T47D (cell line): ENCODE measurements at regions not wholly inside any gene's neighbourhood (a gene's known extent, or its start where the extent isn't known, plus 50 kb on each side); places are given as distances from the start of the nearest gene placed in this dataset.
"Not testable (repeated sequence)": the region's sequence is repeated elsewhere in the genome, so short reads cannot be mapped to it uniquely, and the experiment has no call there.

Experiments used
- DNase-seq, 2 experiments: peaks; one replicate each; pipeline versions ENCODE4 v3.0.0 to v3.0.0-alpha.2; 2011 to 2012; ENCODE audit warnings: low read depth in 1 of 2, low spot score in 1 of 2
- JUND ChIP-seq: IDR thresholded peaks from 2 replicates; pipeline ENCODE4 v1.6.1; 2012; ENCODE audit warnings: low read depth
- in situ Hi-C: cut with HindIII; loops from 2 replicates; pipeline ENCODE4 v1.10.0; 2016; ENCODE audit warnings: low sequenced_read_pairs, low pct_unique_long_range_greater_than_20kb

DNA sequence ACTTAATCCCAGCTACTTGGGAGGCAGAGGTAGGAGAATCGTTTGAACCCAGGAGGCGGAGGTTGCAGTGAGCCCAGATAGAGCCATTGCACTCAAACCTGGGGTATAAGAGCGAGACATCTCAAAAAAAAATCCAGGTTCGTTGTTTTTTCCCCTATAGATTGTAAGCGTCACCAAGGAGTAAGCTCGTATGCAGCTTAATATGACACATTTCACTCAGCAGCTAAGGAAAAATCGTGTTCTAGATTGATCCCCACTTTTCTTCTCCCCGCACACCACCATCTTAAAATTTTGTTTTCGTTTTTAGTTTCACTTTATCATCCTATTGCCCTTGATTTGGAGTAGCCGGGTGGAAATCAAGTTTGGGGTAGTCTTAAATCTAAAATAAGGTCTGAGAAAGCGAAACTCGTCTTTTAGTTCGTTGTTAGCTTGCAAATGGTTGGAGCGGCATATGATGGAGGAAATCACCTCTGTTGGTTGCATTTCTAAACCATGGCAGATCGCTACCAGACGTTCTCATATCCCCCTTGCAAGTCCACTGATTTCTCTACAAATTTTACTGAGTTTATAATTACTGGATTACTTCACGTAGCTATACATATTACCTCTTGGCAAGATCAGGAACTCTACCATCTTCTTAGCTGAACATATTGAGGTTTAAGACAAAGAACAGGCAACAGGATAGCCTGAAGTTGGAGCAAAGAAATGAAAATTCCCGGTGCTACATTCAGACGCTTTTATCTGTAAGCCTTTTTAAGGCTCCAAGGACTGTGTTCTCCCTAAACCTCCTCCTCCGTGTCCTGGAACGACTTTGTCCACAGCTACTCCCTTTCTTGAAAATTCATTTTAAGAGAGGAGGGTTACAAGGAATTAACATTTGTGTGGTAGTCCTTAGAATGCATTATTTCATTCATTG is 91.1 kb upstream of the BTN3A2 start:
- TF ChIP-seq JUND: no peak
- DNase-seq: no peak
- in situ Hi-C loops: no loop called here

DNA sequence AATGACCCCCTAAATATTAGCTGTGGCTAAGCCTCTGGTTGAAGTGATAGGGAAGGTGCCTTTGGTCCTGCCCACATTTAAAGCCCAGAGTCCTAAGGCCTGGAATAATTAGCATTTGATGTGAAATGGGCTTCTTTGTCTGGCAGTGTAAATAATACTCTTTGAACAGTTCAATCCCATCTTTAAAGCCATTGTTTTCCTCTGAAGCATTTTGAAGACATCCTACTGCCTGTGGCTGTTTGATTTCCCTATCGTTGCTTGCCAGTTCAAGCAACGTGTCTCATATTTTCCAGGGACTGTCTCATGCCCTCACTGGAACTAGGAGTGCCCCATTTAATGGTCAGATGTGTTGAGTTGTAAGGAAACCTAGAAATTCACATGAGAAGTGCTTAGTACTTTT is 89.3 kb upstream of the BTN3A2 start:
- no peak for DNase-seq
- in situ Hi-C loops: no loop called here
- no peak for TF ChIP-seq JUND

- in situ Hi-C loops: no loop called here
- DNase-seq: no peak
- no peak for TF ChIP-seq JUND
These were observed 88.0 kb upstream of the BTN3A2 start for GRCh38 chr6:26276841-26277648.

DNA sequence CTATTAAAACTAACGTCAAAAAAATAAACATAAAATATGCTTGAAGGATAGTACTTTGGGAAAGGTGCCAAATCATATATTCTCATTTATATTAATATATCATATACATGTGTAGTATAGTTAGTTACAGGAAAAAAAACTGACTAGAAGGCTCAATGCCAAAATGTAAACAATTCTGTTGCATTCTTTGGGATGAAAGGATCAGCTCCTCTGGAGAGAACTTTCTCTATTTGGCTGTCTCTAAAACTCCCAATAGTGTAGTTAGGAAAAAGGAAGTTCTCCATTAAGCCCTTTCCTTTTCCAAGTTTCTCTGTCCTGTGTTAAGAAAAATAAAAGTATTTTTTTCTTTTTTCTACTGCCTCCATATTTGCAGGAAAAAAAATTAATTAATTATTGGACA is 86.5 kb upstream of the BTN3A2 start:
- TF ChIP-seq JUND: no peak
- DNase-seq: no peak
- in situ Hi-C loops: no loop called here

GRCh38 chr6:26279371-26279770 is 85.6 kb upstream of the BTN3A2 start:
- DNase-seq, in situ Hi-C loops: not testable (repeated sequence)

DNA sequence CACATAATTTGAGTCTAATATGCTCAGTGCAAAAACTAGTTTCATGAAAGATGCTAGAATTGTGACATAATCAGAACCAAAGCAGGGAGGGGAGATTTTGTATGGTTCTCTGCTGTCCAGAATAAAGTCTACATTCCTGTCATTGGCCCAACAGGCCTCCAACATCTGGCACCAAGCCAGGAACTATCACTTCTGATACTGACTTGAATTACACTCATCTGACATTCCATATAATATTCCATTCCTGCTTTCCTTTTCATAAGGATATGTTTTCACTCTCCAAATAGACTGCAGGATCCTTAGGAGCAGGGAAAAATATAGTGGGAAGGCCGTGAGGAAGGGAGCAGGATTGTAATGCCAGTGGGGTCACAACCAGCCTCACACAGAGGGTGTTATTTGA is 84.6 kb upstream of the BTN3A2 start:
- no peak for TF ChIP-seq JUND
- in situ Hi-C loops: no loop called here
- DNase-seq: no peak

- in situ Hi-C loops: no loop called here
- TF ChIP-seq JUND: no peak
- DNase-seq: peak in 1 of 2 experiments; percentile 71
These were observed 80.4 kb upstream of the BTN3A2 start for GRCh38 chr6:26284537-26285142.

- peak; percentile 54 to 100 for DNase-seq
- TF ChIP-seq JUND: peak; percentile 87
- in situ Hi-C loops: no loop called here
These were observed 79.6 kb upstream of the BTN3A2 start for GRCh38 chr6:26285143-26286134.

GRCh38 chr6:26286168-26286877 is 78.7 kb upstream of the BTN3A2 start:
- TF ChIP-seq JUND: no peak
- DNase-seq: peak in 1 of 2 experiments; percentile 74
- in situ Hi-C loops: no loop called here

- in situ Hi-C loops: no loop called here
- no peak for TF ChIP-seq JUND
- no peak for DNase-seq
These were observed 76.8 kb upstream of the BTN3A2 start for GRCh38 chr6:26288155-26288554.

DNA sequence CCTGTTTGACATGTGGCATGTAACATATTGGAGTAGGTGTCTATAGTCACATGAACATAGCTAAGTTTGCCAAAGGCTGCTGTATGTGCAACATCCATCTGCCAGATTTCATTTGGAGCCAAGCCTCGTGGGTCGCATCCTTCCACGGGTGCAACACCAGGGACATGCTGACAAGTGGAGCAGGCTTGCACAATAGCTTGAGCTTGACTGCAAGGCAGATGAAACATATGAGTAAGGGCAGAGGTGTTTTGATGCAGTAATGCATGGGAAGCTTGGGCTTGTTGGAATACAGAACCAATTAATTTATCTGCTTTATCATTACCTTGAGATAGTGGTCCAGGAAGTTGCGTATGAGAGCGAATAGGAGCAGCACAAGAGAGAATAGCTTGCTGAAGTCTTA is 74.1 kb upstream of the BTN3A2 start:
- in situ Hi-C loops: no loop called here
- no peak for TF ChIP-seq JUND
- no peak for DNase-seq
